Right renal pelvis (tissue), 4 donors: ENCODE measurements at regions not wholly inside any gene's neighbourhood (a gene's known extent, or its start where the extent isn't known, plus 50 kb on each side); places are given as distances from the start of the nearest gene placed in this dataset.

Source experiments
- DNase-seq, 4 donors: peaks; one replicate each; pipeline ENCODE4 v3.0.0-alpha.2; 2013; ENCODE audit warnings: low read depth in 4 of 4, low spot score in 3 of 4, missing footprints in 1 of 4

DNA sequence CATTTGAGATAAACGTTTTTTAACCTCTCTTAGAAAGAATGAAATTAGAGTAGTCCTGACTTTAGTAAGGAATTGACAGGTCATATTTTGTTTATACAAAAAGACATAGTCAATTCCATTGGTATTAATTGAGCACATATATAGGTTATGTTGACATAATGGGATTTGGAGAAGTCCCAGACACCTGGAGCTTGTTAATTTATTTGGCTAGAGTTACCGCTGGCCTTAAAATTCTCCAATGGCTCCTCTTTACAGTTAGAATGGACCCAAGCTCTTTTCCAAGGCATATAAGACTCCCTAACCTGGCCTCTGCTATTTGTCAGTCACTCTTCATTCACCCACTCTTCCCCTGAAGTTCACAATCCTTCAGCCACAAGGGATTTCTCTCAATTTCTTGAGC lies 221.3 kb downstream of the CBLN4 start:
- no peak for DNase-seq

DNA sequence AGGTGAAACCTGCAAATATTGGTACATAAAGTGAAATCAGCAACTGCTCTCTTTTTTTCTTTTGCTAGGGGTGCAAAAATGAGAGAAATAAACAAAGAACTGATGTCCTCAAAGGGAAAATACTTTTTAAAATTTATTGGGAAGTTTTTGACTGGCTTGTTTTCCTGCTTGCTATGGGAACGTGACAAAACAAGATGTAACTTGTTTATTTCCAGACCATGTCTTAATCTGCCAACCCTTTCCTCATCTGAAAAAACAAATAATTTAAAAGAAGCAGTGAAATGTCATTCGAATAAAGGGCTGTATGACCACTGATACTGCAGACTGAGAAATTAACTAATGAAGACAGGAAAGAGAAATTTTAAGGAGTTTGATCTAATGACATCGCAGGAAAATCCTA lies 221.9 kb downstream of the CBLN4 start:
- DNase-seq, result no peak

DNA sequence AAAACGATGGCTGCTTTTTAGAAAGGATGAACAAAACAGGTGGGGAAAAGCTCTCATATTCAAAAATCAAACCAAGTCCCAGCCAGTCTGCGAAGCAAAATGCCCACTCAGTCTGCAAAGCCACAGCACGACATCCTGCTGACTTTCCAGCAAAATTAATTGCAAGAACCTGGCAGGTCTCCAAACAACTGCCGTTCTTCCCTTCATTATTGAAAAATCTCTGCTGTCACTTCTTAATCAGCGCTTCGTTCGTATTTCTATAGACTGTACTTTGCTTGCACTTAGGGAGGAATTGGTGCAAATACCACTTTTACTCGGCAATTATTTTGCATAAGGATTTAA lies 222.4 kb downstream of the CBLN4 start:
- no peak for DNase-seq

DNA sequence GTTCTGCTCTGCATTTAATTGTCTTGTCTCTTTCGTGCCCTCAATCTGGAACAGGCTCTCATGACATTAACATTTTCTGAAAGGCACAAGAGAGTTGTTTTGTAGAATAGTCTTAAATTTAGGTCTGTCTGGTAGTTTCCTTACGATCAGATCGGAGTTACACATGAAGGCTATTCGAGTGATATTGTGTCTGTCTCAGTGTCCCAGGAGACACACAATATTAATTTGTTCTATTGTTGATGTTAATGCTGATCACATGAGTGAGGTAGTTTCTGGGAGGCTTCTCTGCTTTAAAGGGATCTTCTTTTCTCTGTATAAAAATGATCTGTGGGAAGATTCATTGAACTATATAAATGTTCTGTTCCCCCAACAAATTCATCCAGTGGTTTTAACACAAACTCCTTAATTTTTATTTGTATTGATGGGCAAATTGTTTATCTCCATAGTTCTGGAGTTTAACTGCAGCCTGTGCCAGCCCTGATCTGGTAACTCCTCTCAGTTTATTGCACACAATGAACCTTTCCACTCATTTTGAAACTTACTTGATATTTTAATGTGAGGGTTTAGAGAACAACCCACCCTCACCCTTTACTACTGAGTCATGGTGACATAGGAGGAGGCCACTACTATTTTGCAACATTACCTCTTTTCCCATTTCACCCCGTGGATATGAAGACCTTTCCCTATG lies 223.0 kb downstream of the CBLN4 start:
- DNase-seq, result no peak

DNA sequence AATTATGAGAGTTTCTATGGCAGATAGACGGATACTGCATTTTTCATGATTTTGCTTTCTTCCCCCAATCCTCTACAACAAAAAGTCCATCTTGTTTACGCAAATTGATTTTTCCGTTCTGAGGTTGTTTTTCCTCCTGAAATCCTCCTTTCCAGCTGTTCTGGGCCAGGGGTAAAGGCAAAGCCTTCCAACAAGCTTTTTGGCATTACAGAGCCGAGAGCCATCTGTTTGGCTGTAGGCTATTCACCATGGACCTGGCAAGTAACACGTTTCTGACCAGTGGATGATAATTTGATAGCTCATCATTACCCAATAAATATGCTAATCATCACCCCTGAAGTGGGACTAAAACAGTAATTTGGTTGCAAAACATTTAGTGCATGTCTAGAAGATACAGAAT lies 226.5 kb downstream of the CBLN4 start:
- DNase-seq, result no peak

DNA sequence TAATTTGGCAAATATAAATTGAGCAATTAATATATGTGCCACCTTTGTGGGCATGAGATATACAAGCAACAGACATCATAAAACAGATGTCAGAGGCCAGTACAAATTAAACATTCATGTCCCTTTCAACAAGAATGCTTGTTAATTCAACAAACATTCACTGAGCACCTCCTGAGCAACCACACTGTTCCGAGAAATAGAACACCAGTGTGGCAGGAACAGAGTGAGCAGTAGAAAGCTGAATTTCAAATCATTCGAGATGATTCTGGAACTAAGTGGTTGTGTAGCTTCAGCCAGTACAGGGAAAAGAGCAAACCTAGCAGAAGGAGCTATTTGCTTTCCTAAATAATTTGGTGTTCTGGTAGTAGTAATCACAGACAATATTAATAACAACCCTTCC lies 227.7 kb downstream of the CBLN4 start:
- DNase-seq, result no peak

DNA sequence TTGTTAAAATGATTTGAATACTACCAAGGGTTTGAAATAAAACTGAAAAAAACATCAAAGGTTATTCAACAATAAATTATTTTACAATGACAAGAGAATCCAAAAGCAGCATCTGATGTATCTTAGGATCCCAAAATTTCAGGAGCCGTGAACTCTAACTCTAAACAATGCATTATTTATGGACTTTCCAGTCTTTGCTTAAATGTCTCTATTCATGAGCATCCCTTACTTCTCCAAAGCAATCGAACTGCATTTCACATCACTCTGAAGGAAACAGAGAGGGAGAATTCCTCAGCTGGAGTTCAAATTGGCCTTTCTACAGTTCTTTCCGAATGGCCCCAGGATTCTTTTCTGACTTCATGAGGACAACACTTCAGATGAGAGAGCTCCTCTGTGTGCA lies 229.1 kb downstream of the CBLN4 start:
- no peak for DNase-seq

GRCh38 chr20:55774628-55775027 lies 230.7 kb downstream of the CBLN4 start:
- DNase-seq, result no peak

GRCh38 chr20:55761797-55762196 lies 243.5 kb downstream of the CBLN4 start:
- no peak for DNase-seq

DNA sequence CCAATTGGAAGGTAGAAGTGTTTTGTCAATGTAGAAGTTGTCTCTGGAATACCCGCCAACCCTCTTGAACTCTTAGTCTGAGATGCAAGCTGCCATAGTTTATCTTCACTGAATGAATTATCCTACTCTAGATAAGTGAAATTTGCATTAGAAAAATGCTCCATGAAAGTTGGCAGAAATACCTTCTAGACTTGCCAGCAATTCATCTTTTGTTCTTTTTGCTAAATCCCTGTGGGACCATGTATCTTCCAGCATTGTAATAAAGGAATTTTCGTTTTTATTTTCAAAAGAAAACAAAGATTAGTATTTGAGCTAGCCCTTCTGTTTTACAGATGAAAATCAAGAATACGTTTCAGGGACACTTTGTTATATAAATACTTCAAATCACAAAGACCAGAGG lies 244.2 kb downstream of the CBLN4 start:
- DNase-seq, result no peak

- no peak for DNase-seq
Observed at GRCh38 chr20:55760586-55760985, 244.7 kb downstream of the CBLN4 start.

- no peak for DNase-seq
Observed at GRCh38 chr20:55755861-55756260, 249.5 kb downstream of the CBLN4 start.

- DNase-seq, result no peak
Observed at GRCh38 chr20:55755411-55755810, 249.9 kb downstream of the CBLN4 start.

- DNase-seq, result no peak
Observed at GRCh38 chr20:55746723-55747122, 258.6 kb downstream of the CBLN4 start.

GRCh38 chr20:55745840-55746239 lies 259.5 kb downstream of the CBLN4 start:
- DNase-seq, result no peak

DNA sequence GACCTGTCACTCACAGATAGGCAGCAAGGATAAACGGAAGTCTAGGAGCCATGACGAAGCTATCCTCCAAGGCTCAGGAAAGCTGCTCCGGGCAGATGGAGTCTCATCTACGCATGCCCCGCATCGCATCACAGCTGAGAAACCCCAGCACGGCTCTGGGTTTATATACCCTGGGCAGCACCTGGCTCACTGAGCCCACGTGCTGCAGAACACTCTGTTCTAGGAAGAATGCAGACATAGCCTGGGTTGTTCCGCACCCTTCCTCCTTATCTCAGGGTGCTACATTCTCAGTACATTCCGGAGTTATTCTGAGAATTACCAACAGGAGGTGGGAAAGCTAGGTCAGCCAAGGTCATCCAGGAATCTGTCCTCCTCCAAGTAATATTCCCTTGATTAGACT lies 260.4 kb downstream of the CBLN4 start:
- DNase-seq, result no peak

DNA sequence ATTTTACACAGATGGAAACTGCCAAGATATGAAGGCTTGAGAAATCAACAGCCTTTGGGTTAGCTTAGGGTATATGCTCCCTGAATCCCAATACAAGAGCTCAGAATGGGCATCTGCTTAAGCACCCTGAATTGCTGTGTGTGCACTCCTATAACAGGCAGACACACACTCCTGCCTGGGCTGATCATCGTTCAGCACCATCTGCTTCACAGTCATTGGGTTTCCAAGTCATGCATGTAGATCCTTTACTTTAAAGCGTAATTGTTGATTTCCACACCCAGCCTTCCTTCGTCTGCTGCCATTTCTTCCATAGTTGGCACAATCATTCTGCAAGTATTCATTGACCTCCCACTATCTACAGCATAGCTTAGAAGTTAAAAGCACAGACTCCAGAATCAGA lies 263.5 kb downstream of the CBLN4 start:
- DNase-seq, result no peak

GRCh38 chr20:55740076-55740475 lies 265.2 kb downstream of the CBLN4 start:
- no peak for DNase-seq

DNA sequence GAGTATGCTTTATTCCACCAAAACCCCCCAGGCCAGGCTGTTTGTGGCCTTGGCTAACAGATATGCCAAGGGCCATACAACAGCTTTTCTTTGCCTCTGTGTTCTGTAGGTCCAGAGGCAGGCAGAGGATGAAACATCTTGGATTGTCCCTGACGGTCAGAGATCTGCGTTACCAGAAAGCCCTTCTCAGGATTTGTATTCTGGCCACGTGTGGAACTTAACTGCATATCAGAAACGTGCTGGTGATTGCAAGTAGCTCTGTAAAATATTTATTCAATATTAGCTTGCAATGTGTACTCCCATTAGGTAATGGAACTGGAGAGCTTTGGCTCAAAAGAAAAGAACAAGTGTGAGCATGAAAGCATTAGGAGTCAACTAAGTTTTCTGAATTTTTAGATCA lies 275.0 kb downstream of the CBLN4 start:
- DNase-seq, result no peak

- DNase-seq, result no peak
Observed at GRCh38 chr20:55714736-55715135, 290.6 kb downstream of the CBLN4 start.

DNA sequence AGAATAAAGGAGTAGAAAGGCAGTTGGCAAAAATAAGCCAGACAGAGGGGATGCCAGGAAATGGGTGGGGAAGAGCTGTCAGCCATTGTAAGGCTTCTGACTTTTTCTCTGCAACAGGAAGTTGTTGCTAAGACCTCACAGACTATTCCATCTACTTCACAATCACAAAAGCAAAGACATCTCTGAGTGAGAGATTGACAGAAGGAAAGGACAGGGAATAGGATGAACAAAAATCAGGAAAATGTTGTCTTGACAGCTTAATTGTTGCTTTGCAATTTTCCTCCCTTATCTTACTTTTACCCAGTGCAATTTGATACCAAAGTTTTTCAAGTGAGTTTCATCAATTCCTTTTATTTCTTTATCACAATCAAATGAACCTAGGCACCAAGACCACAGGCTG lies 291.2 kb downstream of the CBLN4 start:
- DNase-seq, result no peak

GRCh38 chr20:55704458-55704857 lies 300.9 kb downstream of the CBLN4 start:
- no peak for DNase-seq

DNA sequence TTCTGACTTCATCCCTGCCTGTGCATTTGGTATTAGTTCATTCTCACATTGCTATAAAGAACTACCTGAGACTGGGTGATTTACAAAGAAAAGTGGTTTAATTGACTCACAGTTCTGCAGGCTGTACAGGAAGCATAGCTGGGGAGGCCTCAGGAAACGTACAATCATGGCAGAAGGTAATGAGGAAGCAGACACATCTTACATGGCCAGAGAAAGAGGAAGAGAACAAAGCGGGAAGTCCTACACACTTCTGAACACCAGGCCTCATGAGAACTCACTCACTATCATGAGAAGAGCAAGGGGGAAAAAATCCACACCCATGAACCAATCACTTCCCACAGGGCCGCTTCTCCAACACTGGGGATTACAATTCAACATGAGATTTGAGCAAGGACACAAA lies 303.9 kb downstream of the CBLN4 start:
- no peak for DNase-seq
